HEK293 (cell line): ENCODE measurements at regions not wholly inside any gene's neighbourhood (a gene's known extent, or its start where the extent isn't known, plus 50 kb on each side); places are given as distances from the start of the nearest gene placed in this dataset.

Experiments
- GLI2 ChIP-seq: fragments of 450-650 bp; formaldehyde crosslinking; IDR thresholded peaks from 2 replicates; pipeline ENCODE4; 2017; ENCODE audit warnings: missing biosample characterization, missing genetic modification characterization, low read depth, borderline replicate concordance
- GLIS1 ChIP-seq: fragments of 450-650 bp; formaldehyde crosslinking; IDR thresholded peaks from 2 replicates; pipeline ENCODE4 v1.5.1; 2016; ENCODE audit warnings: missing biosample characterization, missing genetic modification characterization
- HOXC10 ChIP-seq: sonication (generic); formaldehyde crosslinking; IDR thresholded peaks from 2 replicates; pipeline ENCODE4 v1.8.1; 2023; ENCODE audit warnings: mild to moderate bottlenecking, missing genetic modification reagents
- MEIS1 ChIP-seq: sonication (generic); formaldehyde crosslinking; IDR thresholded peaks from 2 replicates; pipeline ENCODE4 v1.8.1; 2022; ENCODE audit warnings: missing genetic modification reagents, mild to moderate bottlenecking, borderline replicate concordance
- PRDM1 ChIP-seq: fragments of 450-650 bp; formaldehyde crosslinking; IDR thresholded peaks from 2 replicates; pipeline ENCODE4; 2016; ENCODE audit warnings: missing biosample characterization, missing genetic modification characterization
- YY1 ChIP-seq: fragments of 450-650 bp; formaldehyde crosslinking; IDR thresholded peaks from 2 replicates; pipeline ENCODE4 v1.5.1; 2018; ENCODE audit warnings: missing biosample characterization, missing genetic modification characterization
- ZBTB1 ChIP-seq: fragments of 450-650 bp; formaldehyde crosslinking; IDR thresholded peaks from 2 replicates; pipeline ENCODE4 v1.5.1; 2016; ENCODE audit warnings: missing biosample characterization, missing genetic modification characterization
- ZBTB21 ChIP-seq: fragments of 450-650 bp; formaldehyde crosslinking; IDR thresholded peaks from 2 replicates; pipeline ENCODE4 v1.5.1; 2017; ENCODE audit warnings: missing biosample characterization, missing genetic modification characterization
- ZFP3 ChIP-seq: fragments of 450-650 bp; formaldehyde crosslinking; IDR thresholded peaks from 2 replicates; pipeline ENCODE4 v1.5.1; 2016; ENCODE audit warnings: low read depth, missing biosample characterization, missing genetic modification characterization
- ZFP41 ChIP-seq: fragments of 450-650 bp; formaldehyde crosslinking; IDR thresholded peaks from 2 replicates; pipeline ENCODE4 v1.5.1; 2016; ENCODE audit warnings: missing biosample characterization, missing genetic modification characterization, borderline replicate concordance
- ZFP69B ChIP-seq: fragments of 450-650 bp; formaldehyde crosslinking; IDR thresholded peaks from 2 replicates; pipeline ENCODE4 v1.5.1; 2016; ENCODE audit warnings: missing biosample characterization, missing genetic modification characterization
- ZNF184 ChIP-seq: fragments of 450-650 bp; IDR thresholded peaks from 2 replicates; pipeline ENCODE4 v1.5.1; 2018; ENCODE audit warnings: missing biosample characterization, mild to moderate bottlenecking, missing genetic modification characterization
- ZNF19 ChIP-seq: fragments of 450-650 bp; formaldehyde crosslinking; IDR thresholded peaks from 2 replicates; pipeline ENCODE4; 2016; ENCODE audit warnings: missing biosample characterization, missing genetic modification characterization, low read depth
- ZNF239 ChIP-seq: fragments of 450-650 bp; formaldehyde crosslinking; IDR thresholded peaks from 2 replicates; pipeline ENCODE4 v1.5.1; 2016; ENCODE audit warnings: missing biosample characterization, missing genetic modification characterization
- ZNF37A ChIP-seq: fragments of 450-650 bp; IDR thresholded peaks from 2 replicates; pipeline ENCODE4 v1.5.1; 2018; ENCODE audit warnings: missing biosample characterization, missing genetic modification characterization
- ZNF391 ChIP-seq: fragments of 450-650 bp; formaldehyde crosslinking; IDR thresholded peaks from 2 replicates; pipeline ENCODE4 v1.5.1; 2016; ENCODE audit warnings: low read depth, missing biosample characterization, missing genetic modification characterization, borderline replicate concordance
- ZNF416 ChIP-seq: fragments of 450-650 bp; formaldehyde crosslinking; IDR thresholded peaks from 2 replicates; pipeline ENCODE4 v1.5.1; 2016; ENCODE audit warnings: missing biosample characterization, missing genetic modification characterization
- ZNF596 ChIP-seq: fragments of 450-650 bp; IDR thresholded peaks from 2 replicates; pipeline ENCODE4 v1.5.0; 2018; ENCODE audit warnings: missing biosample characterization, mild to moderate bottlenecking, missing genetic modification characterization, moderate library complexity
- ZNF658 ChIP-seq: fragments of 450-650 bp; formaldehyde crosslinking; IDR thresholded peaks from 2 replicates; pipeline ENCODE4; 2016; ENCODE audit warnings: missing biosample characterization, missing genetic modification characterization
- ZNF664 ChIP-seq: fragments of 450-650 bp; formaldehyde crosslinking; IDR thresholded peaks from 2 replicates; pipeline ENCODE4 v1.5.1; 2016; ENCODE audit warnings: missing biosample characterization, missing genetic modification characterization
- ZNF76 ChIP-seq: fragments of 450-650 bp; formaldehyde crosslinking; IDR thresholded peaks from 2 replicates; pipeline ENCODE4; 2016; ENCODE audit warnings: low read depth, missing biosample characterization, missing genetic modification characterization, borderline replicate concordance
- ZSCAN30 ChIP-seq: fragments of 450-650 bp; IDR thresholded peaks from 2 replicates; pipeline ENCODE4 v1.5.1; 2018; ENCODE audit warnings: missing biosample characterization, mild to moderate bottlenecking, missing genetic modification characterization, moderate library complexity
- TF ChIP-seq, protein P1 (sequence below): fragments of 450-650 bp; formaldehyde crosslinking; IDR thresholded peaks from 2 replicates; pipeline ENCODE4 v1.5.1; 2016; ENCODE audit warnings: missing biosample characterization, missing genetic modification characterization, borderline replicate concordance
- TF ChIP-seq, protein P2 (sequence below): fragments of 450-650 bp; formaldehyde crosslinking; IDR thresholded peaks from 2 replicates; pipeline ENCODE4 v1.5.1; 2017; ENCODE audit warnings: missing biosample characterization, mild to moderate bottlenecking, missing genetic modification characterization, moderate library complexity
- TF ChIP-seq, protein P3 (sequence below): fragments of 450-650 bp; formaldehyde crosslinking; IDR thresholded peaks from 2 replicates; pipeline ENCODE4 v1.5.1; 2016; ENCODE audit warnings: missing biosample characterization, missing genetic modification characterization
- TF ChIP-seq, protein P4 (sequence below): fragments of 450-650 bp; formaldehyde crosslinking; IDR thresholded peaks from 2 replicates; pipeline ENCODE4 v1.5.1; 2016; ENCODE audit warnings: missing biosample characterization, missing genetic modification characterization
- TF ChIP-seq, protein P5 (sequence below): fragments of 450-650 bp; formaldehyde crosslinking; IDR thresholded peaks from 2 replicates; pipeline ENCODE4 v1.5.1; 2016; ENCODE audit warnings: missing biosample characterization, missing genetic modification characterization
- TF ChIP-seq, protein P6 (sequence below): fragments of 450-650 bp; formaldehyde crosslinking; IDR thresholded peaks from 2 replicates; pipeline ENCODE4 v1.5.1; 2017; ENCODE audit warnings: missing biosample characterization, missing genetic modification characterization

DNA sequence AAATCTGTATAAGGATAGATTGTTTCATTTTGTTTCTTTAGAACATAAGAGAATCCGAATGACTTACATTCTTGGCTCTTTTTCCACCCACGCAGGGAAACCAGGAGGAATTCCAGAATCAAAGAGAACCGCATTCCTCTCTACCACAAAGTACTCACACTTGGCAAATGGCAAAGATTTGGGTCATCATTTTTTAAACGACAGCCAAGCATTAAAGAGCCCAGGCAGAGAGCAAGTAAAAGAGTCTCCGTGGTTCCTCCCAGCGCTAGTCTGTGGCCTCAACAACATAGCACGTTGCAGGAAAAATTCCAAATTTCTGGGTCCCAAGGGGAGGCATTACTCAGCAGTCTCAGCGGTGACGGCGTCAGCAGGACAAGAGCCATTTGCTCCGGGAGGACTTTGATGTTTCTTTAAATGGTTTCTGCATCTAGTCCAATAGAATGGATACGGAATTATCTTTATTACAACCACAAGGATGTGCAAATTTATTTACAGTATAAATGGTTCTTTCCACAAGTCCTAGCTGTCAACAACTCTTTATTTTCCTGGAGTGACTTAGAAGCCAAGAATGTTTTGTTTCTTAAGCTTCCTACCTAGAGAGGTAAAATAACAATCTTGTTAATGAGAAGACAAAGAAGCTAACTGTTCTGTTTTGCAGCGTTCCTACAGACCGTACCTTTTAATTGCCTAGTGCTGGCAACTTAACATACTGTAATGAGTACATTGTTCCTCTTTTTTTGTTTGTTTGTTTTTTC is 232.5 kb downstream of the SKIDA1 start (continued):
- no peak for TF ChIP-seq MEIS1 (CRISPR knock-in tag)
- no peak for TF ChIP-seq ZFP41 (tag by site-specific recombination)
- TF ChIP-seq, protein P1, sequence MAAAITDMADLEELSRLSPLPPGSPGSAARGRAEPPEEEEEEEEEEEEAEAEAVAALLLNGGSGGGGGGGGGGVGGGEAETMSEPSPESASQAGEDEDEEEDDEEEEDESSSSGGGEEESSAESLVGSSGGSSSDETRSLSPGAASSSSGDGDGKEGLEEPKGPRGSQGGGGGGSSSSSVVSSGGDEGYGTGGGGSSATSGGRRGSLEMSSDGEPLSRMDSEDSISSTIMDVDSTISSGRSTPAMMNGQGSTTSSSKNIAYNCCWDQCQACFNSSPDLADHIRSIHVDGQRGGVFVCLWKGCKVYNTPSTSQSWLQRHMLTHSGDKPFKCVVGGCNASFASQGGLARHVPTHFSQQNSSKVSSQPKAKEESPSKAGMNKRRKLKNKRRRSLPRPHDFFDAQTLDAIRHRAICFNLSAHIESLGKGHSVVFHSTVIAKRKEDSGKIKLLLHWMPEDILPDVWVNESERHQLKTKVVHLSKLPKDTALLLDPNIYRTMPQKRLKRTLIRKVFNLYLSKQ: no peak
- TF ChIP-seq ZNF184 (tag by site-specific recombination): peak; percentile 48; the same call in 1 of the 2 replicates
- TF ChIP-seq ZNF239 (tag by site-specific recombination): no peak
- TF ChIP-seq ZNF596 (tag by site-specific recombination): no peak
- no peak for TF ChIP-seq ZFP3 (tag by site-specific recombination)
- TF ChIP-seq, protein P2, sequence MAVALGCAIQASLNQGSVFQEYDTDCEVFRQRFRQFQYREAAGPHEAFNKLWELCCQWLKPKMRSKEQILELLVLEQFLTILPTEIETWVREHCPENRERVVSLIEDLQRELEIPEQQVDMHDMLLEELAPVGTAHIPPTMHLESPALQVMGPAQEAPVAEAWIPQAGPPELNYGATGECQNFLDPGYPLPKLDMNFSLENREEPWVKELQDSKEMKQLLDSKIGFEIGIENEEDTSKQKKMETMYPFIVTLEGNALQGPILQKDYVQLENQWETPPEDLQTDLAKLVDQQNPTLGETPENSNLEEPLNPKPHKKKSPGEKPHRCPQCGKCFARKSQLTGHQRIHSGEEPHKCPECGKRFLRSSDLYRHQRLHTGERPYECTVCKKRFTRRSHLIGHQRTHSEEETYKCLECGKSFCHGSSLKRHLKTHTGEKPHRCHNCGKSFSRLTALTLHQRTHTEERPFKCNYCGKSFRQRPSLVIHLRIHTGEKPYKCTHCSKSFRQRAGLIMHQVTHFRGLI (tag by site-specific recombination): no peak
- no peak for TF ChIP-seq HOXC10
- TF ChIP-seq ZNF664: no peak
- TF ChIP-seq, protein P3, sequence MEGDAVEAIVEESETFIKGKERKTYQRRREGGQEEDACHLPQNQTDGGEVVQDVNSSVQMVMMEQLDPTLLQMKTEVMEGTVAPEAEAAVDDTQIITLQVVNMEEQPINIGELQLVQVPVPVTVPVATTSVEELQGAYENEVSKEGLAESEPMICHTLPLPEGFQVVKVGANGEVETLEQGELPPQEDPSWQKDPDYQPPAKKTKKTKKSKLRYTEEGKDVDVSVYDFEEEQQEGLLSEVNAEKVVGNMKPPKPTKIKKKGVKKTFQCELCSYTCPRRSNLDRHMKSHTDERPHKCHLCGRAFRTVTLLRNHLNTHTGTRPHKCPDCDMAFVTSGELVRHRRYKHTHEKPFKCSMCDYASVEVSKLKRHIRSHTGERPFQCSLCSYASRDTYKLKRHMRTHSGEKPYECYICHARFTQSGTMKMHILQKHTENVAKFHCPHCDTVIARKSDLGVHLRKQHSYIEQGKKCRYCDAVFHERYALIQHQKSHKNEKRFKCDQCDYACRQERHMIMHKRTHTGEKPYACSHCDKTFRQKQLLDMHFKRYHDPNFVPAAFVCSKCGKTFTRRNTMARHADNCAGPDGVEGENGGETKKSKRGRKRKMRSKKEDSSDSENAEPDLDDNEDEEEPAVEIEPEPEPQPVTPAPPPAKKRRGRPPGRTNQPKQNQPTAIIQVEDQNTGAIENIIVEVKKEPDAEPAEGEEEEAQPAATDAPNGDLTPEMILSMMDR (tag by site-specific recombination): no peak
- no peak for TF ChIP-seq ZSCAN30 (tag by site-specific recombination)
- no peak for TF ChIP-seq ZNF658 (tag by site-specific recombination)
- TF ChIP-seq ZNF391 (tag by site-specific recombination): no peak; the same call in 1 of the 2 replicates
- no peak for TF ChIP-seq ZNF37A (tag by site-specific recombination)
- TF ChIP-seq, protein P4, sequence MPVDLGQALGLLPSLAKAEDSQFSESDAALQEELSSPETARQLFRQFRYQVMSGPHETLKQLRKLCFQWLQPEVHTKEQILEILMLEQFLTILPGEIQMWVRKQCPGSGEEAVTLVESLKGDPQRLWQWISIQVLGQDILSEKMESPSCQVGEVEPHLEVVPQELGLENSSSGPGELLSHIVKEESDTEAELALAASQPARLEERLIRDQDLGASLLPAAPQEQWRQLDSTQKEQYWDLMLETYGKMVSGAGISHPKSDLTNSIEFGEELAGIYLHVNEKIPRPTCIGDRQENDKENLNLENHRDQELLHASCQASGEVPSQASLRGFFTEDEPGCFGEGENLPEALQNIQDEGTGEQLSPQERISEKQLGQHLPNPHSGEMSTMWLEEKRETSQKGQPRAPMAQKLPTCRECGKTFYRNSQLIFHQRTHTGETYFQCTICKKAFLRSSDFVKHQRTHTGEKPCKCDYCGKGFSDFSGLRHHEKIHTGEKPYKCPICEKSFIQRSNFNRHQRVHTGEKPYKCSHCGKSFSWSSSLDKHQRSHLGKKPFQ: 0 out of 2 replicates have a peak, but pooled peaks have one; percentile 42
- no peak for TF ChIP-seq ZNF19 (tag by site-specific recombination)
- no peak for TF ChIP-seq ZNF76 (tag by site-specific recombination)
- TF ChIP-seq PRDM1 (tag by site-specific recombination): peak; percentile 79
- peak; percentile 70 for TF ChIP-seq GLIS1 (tag by site-specific recombination)
- TF ChIP-seq, protein P5, sequence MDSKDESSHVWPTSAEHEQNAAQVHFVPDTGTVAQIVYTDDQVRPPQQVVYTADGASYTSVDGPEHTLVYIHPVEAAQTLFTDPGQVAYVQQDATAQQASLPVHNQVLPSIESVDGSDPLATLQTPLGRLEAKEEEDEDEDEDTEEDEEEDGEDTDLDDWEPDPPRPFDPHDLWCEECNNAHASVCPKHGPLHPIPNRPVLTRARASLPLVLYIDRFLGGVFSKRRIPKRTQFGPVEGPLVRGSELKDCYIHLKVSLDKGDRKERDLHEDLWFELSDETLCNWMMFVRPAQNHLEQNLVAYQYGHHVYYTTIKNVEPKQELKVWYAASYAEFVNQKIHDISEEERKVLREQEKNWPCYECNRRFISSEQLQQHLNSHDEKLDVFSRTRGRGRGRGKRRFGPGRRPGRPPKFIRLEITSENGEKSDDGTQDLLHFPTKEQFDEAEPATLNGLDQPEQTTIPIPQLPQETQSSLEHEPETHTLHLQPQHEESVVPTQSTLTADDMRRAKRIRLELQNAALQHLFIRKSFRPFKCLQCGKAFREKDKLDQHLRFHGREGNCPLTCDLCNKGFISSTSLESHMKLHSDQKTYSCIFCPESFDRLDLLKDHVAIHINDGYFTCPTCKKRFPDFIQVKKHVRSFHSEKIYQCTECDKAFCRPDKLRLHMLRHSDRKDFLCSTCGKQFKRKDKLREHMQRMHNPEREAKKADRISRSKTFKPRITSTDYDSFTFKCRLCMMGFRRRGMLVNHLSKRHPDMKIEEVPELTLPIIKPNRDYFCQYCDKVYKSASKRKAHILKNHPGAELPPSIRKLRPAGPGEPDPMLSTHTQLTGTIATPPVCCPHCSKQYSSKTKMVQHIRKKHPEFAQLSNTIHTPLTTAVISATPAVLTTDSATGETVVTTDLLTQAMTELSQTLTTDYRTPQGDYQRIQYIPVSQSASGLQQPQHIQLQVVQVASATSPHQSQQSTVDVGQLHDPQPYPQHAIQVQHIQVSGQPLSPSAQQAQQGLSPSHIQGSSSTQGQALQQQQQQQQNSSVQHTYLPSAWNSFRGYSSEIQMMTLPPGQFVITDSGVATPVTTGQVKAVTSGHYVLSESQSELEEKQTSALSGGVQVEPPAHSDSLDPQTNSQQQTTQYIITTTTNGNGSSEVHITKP (tag by site-specific recombination): peak; percentile 90
- no peak for TF ChIP-seq ZBTB1 (tag by site-specific recombination)
- TF ChIP-seq ZFP69B (tag by site-specific recombination): 0 out of 2 replicates have a peak, but pooled peaks have one; percentile 44
- TF ChIP-seq, protein P6, sequence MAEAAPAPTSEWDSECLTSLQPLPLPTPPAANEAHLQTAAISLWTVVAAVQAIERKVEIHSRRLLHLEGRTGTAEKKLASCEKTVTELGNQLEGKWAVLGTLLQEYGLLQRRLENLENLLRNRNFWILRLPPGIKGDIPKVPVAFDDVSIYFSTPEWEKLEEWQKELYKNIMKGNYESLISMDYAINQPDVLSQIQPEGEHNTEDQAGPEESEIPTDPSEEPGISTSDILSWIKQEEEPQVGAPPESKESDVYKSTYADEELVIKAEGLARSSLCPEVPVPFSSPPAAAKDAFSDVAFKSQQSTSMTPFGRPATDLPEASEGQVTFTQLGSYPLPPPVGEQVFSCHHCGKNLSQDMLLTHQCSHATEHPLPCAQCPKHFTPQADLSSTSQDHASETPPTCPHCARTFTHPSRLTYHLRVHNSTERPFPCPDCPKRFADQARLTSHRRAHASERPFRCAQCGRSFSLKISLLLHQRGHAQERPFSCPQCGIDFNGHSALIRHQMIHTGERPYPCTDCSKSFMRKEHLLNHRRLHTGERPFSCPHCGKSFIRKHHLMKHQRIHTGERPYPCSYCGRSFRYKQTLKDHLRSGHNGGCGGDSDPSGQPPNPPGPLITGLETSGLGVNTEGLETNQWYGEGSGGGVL (tag by site-specific recombination): no peak
- TF ChIP-seq GLI2 (tag by site-specific recombination): peak; percentile 73
- no peak for TF ChIP-seq ZNF416 (tag by site-specific recombination)
- TF ChIP-seq ZBTB21: peak; percentile 61; the same call in 1 of the 2 replicates
- no peak for TF ChIP-seq YY1 (tag by site-specific recombination)
